GM03348 (cell line): ENCODE measurements at regions not wholly inside any gene's neighbourhood (a gene's known extent, or its start where the extent isn't known, plus 50 kb on each side); places are given as distances from the start of the nearest gene placed in this dataset.

Experiments used
- DNase-seq: peaks from one replicate; pipeline ENCODE4 v3.0.0; 2012; ENCODE audit warnings: low spot score

GRCh38 chr10:58140691-58141347 lies 126.9 kb downstream of the IPMK start:
- no peak for DNase-seq

DNA sequence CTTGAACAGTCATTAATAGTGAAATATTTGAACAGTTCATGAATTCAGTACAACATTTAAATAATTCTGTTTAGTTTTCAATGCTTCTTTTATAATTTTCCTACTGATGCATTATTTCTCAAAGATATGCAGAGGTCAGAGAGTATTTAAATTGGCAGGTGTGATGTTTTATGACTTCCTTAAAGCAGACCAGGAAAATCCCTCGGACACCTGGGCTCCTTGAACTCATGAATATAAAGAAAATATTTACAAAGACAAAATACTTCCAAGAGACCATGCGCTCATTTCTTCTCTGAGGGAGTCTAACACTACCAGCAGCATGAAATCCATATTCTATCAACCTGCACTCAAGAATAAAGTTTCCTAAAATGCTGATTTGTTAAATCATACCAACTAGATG lies 127.6 kb downstream of the IPMK start:
- no peak for DNase-seq

- no peak for DNase-seq
These were observed 129.9 kb downstream of the IPMK start for GRCh38 chr10:58137813-58138212.

GRCh38 chr10:58115218-58116050 lies 152.3 kb downstream of the IPMK start:
- DNase-seq: no peak

DNA sequence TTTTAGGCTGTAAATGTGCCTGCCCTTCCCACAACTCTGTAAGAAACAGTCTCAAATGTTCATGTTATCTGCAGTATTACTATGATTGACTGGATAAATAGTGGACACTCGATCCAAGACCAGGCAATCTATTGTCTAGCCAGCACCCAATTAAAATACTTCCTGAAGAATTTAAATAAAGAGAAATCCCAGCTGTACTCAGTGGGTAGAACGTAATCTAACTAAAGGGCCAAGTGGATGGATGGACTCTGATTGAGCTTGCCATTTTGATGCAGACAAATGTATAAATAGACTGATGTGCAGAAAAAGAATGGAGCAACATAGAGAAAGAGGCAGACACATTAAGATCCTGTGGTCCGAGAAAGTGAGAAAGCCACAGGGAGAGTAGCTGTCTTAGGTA lies 158.0 kb downstream of the IPMK start:
- no peak for DNase-seq

DNA sequence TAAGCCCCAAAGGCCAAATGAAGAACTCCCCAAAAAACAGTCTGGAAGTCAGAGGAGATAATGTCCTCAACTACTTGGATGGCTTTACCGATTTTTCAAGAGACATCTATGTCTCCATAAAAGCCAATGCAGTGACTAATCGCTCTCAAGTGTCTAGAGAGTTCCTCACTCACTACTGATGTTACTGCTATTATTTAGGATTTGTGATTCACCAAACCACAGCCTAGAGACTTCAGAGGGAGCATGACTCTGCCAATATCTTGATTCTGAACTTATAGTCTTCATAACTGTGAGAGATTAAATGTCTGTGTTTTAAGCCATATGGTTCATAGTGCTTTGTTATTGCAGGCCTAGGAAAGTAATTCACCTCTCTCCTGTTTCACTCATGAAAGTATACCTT lies 160.2 kb downstream of the IPMK start:
- peak; percentile 57 for DNase-seq

GRCh38 chr10:58106211-58107035 lies 161.3 kb downstream of the IPMK start:
- no peak for DNase-seq

- DNase-seq: no peak
These were observed 163.3 kb downstream of the IPMK start for GRCh38 chr10:58104351-58104751.

- no peak for DNase-seq
These were observed 164.8 kb downstream of the IPMK start for GRCh38 chr10:58102897-58103296.

- DNase-seq: no peak
These were observed 166.0 kb downstream of the IPMK start for GRCh38 chr10:58101682-58102081.

GRCh38 chr10:58094985-58095718 lies 172.5 kb downstream of the IPMK start:
- DNase-seq: no peak

- DNase-seq: no peak
These were observed 175.8 kb downstream of the IPMK start for GRCh38 chr10:58091886-58092285.

- no peak for DNase-seq
These were observed 178.0 kb downstream of the IPMK start for GRCh38 chr10:58089739-58090138.

DNA sequence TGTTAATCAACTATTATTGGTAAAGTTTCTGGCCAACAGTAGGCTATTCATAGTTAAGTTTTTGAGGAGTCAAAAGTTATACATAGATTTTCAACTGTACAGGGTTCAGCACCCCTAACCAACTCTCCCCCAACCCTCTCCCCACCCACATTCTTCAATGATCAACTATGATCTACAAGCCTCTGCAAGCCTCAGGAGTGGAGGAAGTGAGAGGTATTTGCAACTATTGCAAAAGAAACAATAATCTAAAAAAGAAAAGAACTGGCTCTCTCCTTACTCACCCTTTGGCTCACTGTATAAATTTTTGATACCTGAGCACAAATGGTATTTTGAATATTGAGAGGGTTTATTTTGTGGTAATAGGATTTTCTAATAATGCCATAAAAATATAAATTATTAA lies 179.8 kb downstream of the IPMK start:
- DNase-seq: no peak

DNA sequence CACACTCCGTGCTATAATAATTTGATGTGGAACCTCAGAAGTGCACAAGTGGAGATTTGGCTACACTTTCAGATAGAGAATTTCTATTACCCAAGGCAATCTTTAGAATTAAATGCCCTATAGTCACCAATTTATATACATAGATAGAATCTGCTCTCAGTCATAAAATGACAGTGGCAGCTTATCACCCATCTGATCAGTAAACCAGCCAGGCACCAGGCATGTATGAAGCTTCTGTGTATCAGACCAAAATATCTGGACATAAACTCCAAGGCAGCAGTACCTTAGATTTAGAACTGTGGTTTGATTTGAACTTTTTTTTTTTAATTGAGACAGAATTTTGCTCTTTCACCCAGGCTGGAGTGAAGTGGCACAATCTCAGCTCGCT lies 180.9 kb downstream of the IPMK start:
- DNase-seq: no peak

DNA sequence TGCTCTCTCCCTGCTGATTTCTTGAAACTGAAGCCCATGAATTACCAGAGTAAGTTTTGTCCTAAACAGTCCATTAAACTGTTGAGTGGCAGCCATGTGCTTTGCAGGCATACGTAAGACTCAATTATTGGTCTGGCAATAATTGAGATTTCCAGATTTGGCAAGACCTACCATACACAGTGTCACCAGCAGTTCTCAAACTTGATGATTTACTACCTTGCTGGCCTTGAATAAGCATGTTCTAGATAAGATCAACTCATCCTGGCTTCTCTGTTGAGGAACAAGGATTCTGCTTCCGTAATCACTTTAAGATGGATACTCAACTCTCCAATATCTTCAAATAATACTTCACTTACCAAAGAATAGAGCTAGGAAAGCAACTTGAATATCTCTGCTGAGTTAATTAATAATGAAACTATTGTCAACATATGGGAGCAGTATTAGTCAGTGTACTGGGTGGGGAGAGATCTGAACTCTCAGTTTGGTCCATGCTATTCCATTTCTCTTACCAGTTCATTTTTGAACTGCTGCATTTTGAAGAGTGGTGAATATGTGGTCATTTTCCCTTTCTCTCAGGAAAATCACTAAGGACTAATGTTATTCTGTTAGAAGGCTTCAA lies 181.4 kb downstream of the IPMK start:
- DNase-seq: no peak

DNA sequence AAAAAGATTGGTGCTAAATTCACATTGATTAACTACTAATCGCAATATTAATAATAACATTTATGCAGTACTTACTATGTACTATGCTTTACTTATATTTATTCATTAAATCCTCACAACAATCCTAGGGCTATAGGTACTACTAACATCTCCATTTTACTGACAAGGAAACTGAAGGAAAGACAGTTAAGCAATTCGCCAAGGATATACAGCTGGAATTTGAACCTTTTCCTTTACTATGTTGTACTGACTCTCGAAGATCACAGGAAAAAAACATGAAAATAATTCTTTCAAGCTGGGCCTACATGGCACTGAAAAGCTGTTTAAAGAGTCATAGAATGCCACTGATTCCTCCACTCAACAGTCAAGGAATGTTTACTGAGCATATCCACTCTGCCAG lies 185.4 kb downstream of the IPMK start:
- DNase-seq: no peak

- no peak for DNase-seq
These were observed 186.3 kb downstream of the IPMK start for GRCh38 chr10:58081353-58081752.

DNA sequence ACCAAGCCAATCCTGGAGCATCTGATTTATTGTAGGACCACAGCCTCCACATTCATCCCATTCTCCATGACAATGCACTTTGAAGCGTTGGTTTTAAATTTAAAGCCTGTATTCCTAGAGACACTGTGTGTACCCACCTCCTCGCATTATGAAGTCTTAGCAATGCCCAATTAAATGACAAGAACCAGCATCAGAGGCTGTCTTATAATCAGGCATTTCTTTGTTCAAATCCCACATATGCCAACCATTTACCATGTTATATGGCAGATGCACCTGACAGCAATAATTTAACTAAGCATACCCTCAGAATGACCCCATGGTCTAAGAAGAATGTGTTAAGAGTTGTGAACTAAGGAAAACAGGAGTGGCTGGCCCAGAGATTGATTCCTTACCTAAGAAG lies 188.2 kb downstream of the IPMK start:
- no peak for DNase-seq

DNA sequence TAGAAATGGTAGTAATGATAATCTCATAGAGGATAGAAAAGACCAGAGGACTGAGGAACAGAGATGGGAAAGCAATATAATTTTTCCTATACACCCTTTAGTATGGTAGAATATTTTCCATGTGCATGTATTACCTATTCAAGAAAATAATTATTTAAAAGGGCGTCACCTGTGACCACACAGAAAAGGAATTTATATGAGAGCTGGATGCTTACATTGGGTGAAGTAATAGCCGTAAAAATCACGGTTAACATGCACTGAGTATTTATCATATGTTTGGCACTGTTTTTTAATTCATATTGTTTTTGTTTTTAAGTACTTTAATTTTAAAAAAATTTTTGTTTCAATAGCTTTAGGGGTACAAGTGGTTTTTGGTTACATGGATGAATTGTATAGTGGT lies 195.1 kb downstream of the IPMK start:
- no peak for DNase-seq

GRCh38 chr10:58070956-58071355 lies 196.7 kb downstream of the IPMK start:
- no peak for DNase-seq

DNA sequence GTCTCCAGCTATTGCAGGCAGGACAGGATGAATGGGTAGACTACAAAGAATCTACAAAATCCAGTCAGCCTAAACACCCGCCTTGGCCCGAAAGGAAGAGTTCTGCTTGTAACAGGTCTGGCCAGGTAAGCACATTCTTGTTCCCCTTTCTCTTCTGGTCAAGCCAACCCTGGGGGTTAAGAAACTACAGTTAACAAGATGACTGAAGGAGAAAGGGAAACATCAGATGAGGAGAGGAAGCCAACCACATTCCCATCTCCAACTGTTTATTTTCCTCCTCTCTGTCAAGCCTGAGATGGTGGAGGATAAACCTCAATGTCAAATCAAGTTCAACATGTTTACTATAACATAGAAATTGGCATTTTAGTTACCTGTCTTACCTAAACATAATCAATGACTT lies 198.9 kb downstream of the IPMK start:
- no peak for DNase-seq
